GM23338 (cell line): ENCODE measurements at regions not wholly inside any gene's neighbourhood (a gene's known extent, or its start where the extent isn't known, plus 50 kb on each side); places are given as distances from the start of the nearest gene placed in this dataset.

Source experiments
- ATAC-seq: fragments of 200-7000 bp; cut with Tn5 transposase; 3 replicates; pipeline ENCODE4 v1.9.1; 2020
- DNase-seq: peaks from one replicate; pipeline ENCODE4 v3.0.0-alpha.2; 2015; ENCODE audit warnings: low spot score
- H2AFZ ChIP-seq: fragments of 200-600 bp; sonication (generic); 2 replicates; pipeline ENCODE4 v1.8.0; 2016; ENCODE audit warnings: antibody characterized with exemption, mild to moderate bottlenecking, moderate library complexity
- H3F3A ChIP-seq: fragments of 200-600 bp; sonication (generic); replicated peaks from 2 replicates; pipeline ENCODE4 v1.8.0; 2017; ENCODE audit warnings: antibody characterized with exemption, mixed run types, low read depth
- H3K27ac ChIP-seq: fragments of 200-600 bp; sonication (generic); 2 replicates; pipeline ENCODE4 v1.6.1; 2016; ENCODE audit warnings: low read depth
- H3K27me3 ChIP-seq: fragments of 200-600 bp; sonication (generic); 2 replicates; pipeline ENCODE4 v1.8.0; 2016; ENCODE audit warnings: mild to moderate bottlenecking, mixed run types, moderate library complexity; ENCODE audit not compliant: insufficient read depth
- H3K36me3 ChIP-seq: fragments of 200-600 bp; sonication (generic); 2 replicates; pipeline ENCODE4 v1.8.0; 2016; ENCODE audit warnings: mild to moderate bottlenecking; ENCODE audit not compliant: insufficient read depth
- H3K4me1 ChIP-seq: fragments of 200-600 bp; sonication (generic); 2 replicates; pipeline ENCODE4 v1.8.0; 2016; ENCODE audit warnings: mild to moderate bottlenecking, moderate library complexity; ENCODE audit not compliant: insufficient read depth
- H3K4me2 ChIP-seq: fragments of 200-600 bp; sonication (generic); 2 replicates; pipeline ENCODE4 v1.7.1; 2017; ENCODE audit warnings: mixed run types
- H3K4me3 ChIP-seq: fragments of 200-600 bp; sonication (generic); 2 replicates; pipeline ENCODE4 v1.6.1; 2016; ENCODE audit warnings: mixed run types
- H3K79me2 ChIP-seq: fragments of 200-600 bp; sonication (generic); replicated peaks from 2 replicates; pipeline ENCODE4 v1.8.0; 2017; ENCODE audit warnings: mild to moderate bottlenecking; ENCODE audit not compliant: insufficient read depth
- H3K9me2 ChIP-seq: fragments of 200-600 bp; sonication (generic); 2 replicates; pipeline ENCODE4 v1.8.0; 2017; ENCODE audit not compliant: insufficient read depth
- H4K20me1 ChIP-seq: fragments of 200-600 bp; sonication (generic); replicated peaks from 2 replicates; pipeline ENCODE4 v1.8.0; 2017; ENCODE audit warnings: mild to moderate bottlenecking; ENCODE audit not compliant: insufficient read depth
- H3K27ac Mint-ChIP-seq: 2 replicates; pipeline ENCODE4 v1.8.0; 2020; ENCODE audit warnings: inconsistent platforms, mild to moderate bottlenecking, moderate library complexity, mixed read lengths
- H3K27me3 Mint-ChIP-seq: 3 replicates; pipeline ENCODE4 v1.8.0; 2022; ENCODE audit warnings: low read depth, mild to moderate bottlenecking, moderate library complexity, mixed read lengths, inconsistent platforms; ENCODE audit not compliant: insufficient read depth, poor library complexity
- H3K36me3 Mint-ChIP-seq: 3 replicates; pipeline ENCODE4 v1.8.0; 2021; ENCODE audit warnings: low read depth, mild to moderate bottlenecking, inconsistent platforms, moderate library complexity, mixed read lengths
- H3K4me1 Mint-ChIP-seq: 3 replicates; pipeline ENCODE4 v1.8.0; 2020; ENCODE audit warnings: mild to moderate bottlenecking, inconsistent platforms, mixed read lengths
- H3K4me3 Mint-ChIP-seq: 3 replicates; pipeline ENCODE4 v1.8.0; 2021; ENCODE audit warnings: moderate library complexity, mild to moderate bottlenecking, inconsistent platforms, mixed read lengths
- H3K9me3 Mint-ChIP-seq: 3 replicates; pipeline ENCODE4 v1.8.0; 2020; ENCODE audit warnings: moderate library complexity, mild to moderate bottlenecking, inconsistent platforms, mixed read lengths
- CREB1 ChIP-seq: fragments of 250-450 bp; sonication (Bioruptor Pico); IDR thresholded peaks from 2 replicates; pipeline ENCODE4 v1.5.0; 2020; ENCODE audit warnings: low read depth, mild to moderate bottlenecking, moderate library complexity
- EZH2 ChIP-seq: fragments of 200-600 bp; sonication (generic); IDR thresholded peaks from one replicate; pipeline ENCODE4 v1.8.0; 2017; ENCODE audit warnings: antibody characterized with exemption, mild to moderate bottlenecking, low read depth; ENCODE audit not compliant: unreplicated experiment
- EZH2phosphoT487 ChIP-seq: fragments of 200-600 bp; sonication (generic); IDR thresholded peaks from one replicate; pipeline ENCODE4 v1.8.1; 2018; ENCODE audit warnings: antibody characterized with exemption; ENCODE audit not compliant: unreplicated experiment
- JUNB ChIP-seq: IDR thresholded peaks from one replicate; pipeline ENCODE4 v1.6.1; 2016; ENCODE audit warnings: antibody characterized with exemption; ENCODE audit not compliant: unreplicated experiment
- NANOG ChIP-seq: IDR thresholded peaks from 2 replicates; pipeline ENCODE4 v1.6.1; 2016; ENCODE audit warnings: antibody characterized with exemption, borderline replicate concordance
- POLR2AphosphoS5 ChIP-seq: IDR thresholded peaks from 2 replicates; pipeline ENCODE4 v1.6.1; 2016; ENCODE audit warnings: antibody characterized with exemption, low read depth
- STAT1 ChIP-seq: IDR thresholded peaks from one replicate; pipeline ENCODE4 v1.6.1; 2016; ENCODE audit warnings: antibody characterized with exemption; ENCODE audit not compliant: unreplicated experiment
- ZNF114 ChIP-seq: fragments of 250-450 bp; sonication (Bioruptor Pico); IDR thresholded peaks from 2 replicates; pipeline ENCODE4 v1.5.0; 2020; ENCODE audit warnings: mild to moderate bottlenecking, moderate library complexity
- ZNF331 ChIP-seq: fragments of 250-450 bp; sonication (Bioruptor Pico); IDR thresholded peaks from 2 replicates; pipeline ENCODE4 v1.5.0; 2020; ENCODE audit warnings: low read depth, mild to moderate bottlenecking, moderate library complexity
- TF ChIP-seq, protein P1 (sequence below): fragments of 250-450 bp; sonication (Bioruptor Pico); IDR thresholded peaks from 2 replicates; pipeline ENCODE4 v1.5.0; 2020; ENCODE audit warnings: mild to moderate bottlenecking, moderate library complexity
- TF ChIP-seq, protein P2 (sequence below): IDR thresholded peaks from one replicate; pipeline ENCODE4 v1.6.1; 2018; ENCODE audit warnings: antibody characterized with exemption; ENCODE audit not compliant: unreplicated experiment
- TF ChIP-seq, protein P3 (sequence below), 2 experiments: fragments of 200-600 bp in 1 of 2; sonication (generic) in 1 of 2; conservative IDR thresholded peaks; 2 replicates each; pipeline versions ENCODE4 v1.5.1 to v1.6.1; 2016 to 2017; ENCODE audit warnings: antibody characterized with exemption in 2 of 2, low read depth in 2 of 2, mild to moderate bottlenecking in 2 of 2, moderate library complexity in 1 of 2
- TF ChIP-seq, protein P4 (sequence below): IDR thresholded peaks from 2 replicates; pipeline ENCODE4 v1.6.1; 2016; ENCODE audit warnings: antibody characterized with exemption

DNA sequence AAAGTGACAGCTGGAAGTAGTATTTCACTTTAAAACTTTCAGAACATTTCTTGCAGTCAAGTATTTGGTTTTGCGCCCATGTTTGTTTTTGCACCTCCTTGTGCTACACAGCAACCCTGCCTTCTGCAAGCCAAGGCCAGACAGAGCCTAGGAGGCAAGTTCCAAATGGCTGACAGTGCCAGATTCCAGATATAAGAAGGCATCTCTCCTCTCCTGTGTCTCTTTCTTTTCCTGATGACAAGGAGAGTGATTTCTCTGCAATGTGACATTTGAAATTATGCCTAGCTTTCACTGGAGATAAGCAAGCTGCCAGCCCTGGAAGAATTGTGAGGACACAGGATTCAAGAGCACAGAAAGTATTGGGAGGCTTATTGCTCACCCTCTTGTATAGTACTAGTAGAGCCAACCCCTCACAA lies 149.1 kb upstream of the TENT5A start:
- peaks cover 10% of the 10 kb centered on the region; the same call in 1 of the 2 replicates for H3K9me2 ChIP-seq
- H3F3A ChIP-seq: no peaks in the 10 kb centered on the region
- no peak overlapping the region for H3K4me3 ChIP-seq
- Mint-ChIP-seq H3K4me3 (no peak overlapping the region), H3K27ac (no peak overlapping the region), H3K9me3 (peaks cover 8% of the 10 kb centered on the region; the same call in 2 of the 3 replicates), H3K27me3 (no peaks in the 10 kb centered on the region), H3K36me3 (no peaks in the 10 kb centered on the region), H3K4me1 (peaks cover 15% of the 10 kb centered on the region)
- no peak for DNase-seq
- no peaks in the 10 kb centered on the region for H3K36me3 ChIP-seq
- H2AFZ ChIP-seq: no peak overlapping the region
- H4K20me1 ChIP-seq: no peaks in the 10 kb centered on the region
- no peak overlapping the region for H3K4me2 ChIP-seq
- H3K27me3 ChIP-seq: no peaks in the 10 kb centered on the region
- H3K79me2 ChIP-seq: no peaks in the 10 kb centered on the region
- peaks cover 12% of the 10 kb centered on the region for H3K4me1 ChIP-seq
- no peak for ATAC-seq
- TF ChIP-seq, protein P1, sequence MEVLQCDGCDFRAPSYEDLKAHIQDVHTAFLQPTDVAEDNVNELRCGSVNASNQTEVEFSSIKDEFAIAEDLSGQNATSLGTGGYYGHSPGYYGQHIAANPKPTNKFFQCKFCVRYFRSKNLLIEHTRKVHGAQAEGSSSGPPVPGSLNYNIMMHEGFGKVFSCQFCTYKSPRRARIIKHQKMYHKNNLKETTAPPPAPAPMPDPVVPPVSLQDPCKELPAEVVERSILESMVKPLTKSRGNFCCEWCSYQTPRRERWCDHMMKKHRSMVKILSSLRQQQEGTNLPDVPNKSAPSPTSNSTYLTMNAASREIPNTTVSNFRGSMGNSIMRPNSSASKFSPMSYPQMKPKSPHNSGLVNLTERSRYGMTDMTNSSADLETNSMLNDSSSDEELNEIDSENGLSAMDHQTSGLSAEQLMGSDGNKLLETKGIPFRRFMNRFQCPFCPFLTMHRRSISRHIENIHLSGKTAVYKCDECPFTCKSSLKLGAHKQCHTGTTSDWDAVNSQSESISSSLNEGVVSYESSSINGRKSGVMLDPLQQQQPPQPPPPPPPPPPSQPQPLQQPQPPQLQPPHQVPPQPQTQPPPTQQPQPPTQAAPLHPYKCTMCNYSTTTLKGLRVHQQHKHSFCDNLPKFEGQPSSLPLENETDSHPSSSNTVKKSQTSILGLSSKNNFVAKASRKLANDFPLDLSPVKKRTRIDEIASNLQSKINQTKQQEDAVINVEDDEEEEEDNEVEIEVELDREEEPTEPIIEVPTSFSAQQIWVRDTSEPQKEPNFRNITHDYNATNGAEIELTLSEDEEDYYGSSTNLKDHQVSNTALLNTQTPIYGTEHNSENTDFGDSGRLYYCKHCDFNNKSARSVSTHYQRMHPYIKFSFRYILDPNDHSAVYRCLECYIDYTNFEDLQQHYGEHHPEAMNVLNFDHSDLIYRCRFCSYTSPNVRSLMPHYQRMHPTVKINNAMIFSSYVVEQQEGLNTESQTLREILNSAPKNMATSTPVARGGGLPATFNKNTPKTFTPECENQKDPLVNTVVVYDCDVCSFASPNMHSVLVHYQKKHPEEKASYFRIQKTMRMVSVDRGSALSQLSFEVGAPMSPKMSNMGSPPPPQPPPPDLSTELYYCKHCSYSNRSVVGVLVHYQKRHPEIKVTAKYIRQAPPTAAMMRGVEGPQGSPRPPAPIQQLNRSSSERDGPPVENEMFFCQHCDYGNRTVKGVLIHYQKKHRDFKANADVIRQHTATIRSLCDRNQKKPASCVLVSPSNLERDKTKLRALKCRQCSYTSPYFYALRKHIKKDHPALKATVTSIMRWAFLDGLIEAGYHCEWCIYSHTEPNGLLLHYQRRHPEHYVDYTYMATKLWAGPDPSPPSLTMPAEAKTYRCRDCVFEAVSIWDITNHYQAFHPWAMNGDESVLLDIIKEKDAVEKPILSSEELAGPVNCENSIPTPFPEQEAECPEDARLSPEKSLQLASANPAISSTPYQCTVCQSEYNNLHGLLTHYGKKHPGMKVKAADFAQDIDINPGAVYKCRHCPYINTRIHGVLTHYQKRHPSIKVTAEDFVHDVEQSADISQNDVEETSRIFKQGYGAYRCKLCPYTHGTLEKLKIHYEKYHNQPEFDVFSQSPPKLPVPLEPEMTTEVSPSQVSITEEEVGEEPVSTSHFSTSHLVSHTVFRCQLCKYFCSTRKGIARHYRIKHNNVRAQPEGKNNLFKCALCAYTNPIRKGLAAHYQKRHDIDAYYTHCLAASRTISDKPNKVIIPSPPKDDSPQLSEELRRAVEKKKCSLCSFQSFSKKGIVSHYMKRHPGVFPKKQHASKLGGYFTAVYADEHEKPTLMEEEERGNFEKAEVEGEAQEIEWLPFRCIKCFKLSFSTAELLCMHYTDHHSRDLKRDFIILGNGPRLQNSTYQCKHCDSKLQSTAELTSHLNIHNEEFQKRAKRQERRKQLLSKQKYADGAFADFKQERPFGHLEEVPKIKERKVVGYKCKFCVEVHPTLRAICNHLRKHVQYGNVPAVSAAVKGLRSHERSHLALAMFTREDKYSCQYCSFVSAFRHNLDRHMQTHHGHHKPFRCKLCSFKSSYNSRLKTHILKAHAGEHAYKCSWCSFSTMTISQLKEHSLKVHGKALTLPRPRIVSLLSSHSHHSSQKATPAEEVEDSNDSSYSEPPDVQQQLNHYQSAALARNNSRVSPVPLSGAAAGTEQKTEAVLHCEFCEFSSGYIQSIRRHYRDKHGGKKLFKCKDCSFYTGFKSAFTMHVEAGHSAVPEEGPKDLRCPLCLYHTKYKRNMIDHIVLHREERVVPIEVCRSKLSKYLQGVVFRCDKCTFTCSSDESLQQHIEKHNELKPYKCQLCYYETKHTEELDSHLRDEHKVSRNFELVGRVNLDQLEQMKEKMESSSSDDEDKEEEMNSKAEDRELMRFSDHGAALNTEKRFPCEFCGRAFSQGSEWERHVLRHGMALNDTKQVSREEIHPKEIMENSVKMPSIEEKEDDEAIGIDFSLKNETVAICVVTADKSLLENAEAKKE (CRISPR knock-in tag): no peak
- TF ChIP-seq STAT1 (no peak), EZH2phosphoT487 (no peak), POLR2AphosphoS5 (no peak), CREB1 (CRISPR knock-in tag) (no peak), ZNF331 (CRISPR knock-in tag) (no peak), EZH2 (no peak), NANOG (no peak), JUNB (no peak), ZNF114 (CRISPR knock-in tag) (no peak)
- TF ChIP-seq, protein P2, sequence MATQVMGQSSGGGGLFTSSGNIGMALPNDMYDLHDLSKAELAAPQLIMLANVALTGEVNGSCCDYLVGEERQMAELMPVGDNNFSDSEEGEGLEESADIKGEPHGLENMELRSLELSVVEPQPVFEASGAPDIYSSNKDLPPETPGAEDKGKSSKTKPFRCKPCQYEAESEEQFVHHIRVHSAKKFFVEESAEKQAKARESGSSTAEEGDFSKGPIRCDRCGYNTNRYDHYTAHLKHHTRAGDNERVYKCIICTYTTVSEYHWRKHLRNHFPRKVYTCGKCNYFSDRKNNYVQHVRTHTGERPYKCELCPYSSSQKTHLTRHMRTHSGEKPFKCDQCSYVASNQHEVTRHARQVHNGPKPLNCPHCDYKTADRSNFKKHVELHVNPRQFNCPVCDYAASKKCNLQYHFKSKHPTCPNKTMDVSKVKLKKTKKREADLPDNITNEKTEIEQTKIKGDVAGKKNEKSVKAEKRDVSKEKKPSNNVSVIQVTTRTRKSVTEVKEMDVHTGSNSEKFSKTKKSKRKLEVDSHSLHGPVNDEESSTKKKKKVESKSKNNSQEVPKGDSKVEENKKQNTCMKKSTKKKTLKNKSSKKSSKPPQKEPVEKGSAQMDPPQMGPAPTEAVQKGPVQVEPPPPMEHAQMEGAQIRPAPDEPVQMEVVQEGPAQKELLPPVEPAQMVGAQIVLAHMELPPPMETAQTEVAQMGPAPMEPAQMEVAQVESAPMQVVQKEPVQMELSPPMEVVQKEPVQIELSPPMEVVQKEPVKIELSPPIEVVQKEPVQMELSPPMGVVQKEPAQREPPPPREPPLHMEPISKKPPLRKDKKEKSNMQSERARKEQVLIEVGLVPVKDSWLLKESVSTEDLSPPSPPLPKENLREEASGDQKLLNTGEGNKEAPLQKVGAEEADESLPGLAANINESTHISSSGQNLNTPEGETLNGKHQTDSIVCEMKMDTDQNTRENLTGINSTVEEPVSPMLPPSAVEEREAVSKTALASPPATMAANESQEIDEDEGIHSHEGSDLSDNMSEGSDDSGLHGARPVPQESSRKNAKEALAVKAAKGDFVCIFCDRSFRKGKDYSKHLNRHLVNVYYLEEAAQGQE: no peak
- TF ChIP-seq, protein P3, sequence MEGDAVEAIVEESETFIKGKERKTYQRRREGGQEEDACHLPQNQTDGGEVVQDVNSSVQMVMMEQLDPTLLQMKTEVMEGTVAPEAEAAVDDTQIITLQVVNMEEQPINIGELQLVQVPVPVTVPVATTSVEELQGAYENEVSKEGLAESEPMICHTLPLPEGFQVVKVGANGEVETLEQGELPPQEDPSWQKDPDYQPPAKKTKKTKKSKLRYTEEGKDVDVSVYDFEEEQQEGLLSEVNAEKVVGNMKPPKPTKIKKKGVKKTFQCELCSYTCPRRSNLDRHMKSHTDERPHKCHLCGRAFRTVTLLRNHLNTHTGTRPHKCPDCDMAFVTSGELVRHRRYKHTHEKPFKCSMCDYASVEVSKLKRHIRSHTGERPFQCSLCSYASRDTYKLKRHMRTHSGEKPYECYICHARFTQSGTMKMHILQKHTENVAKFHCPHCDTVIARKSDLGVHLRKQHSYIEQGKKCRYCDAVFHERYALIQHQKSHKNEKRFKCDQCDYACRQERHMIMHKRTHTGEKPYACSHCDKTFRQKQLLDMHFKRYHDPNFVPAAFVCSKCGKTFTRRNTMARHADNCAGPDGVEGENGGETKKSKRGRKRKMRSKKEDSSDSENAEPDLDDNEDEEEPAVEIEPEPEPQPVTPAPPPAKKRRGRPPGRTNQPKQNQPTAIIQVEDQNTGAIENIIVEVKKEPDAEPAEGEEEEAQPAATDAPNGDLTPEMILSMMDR (conservative IDR thresholded peaks at IDR 0.05; ENCODE audit: low read depth in 2 of 2): no peak
- TF ChIP-seq, protein P4, sequence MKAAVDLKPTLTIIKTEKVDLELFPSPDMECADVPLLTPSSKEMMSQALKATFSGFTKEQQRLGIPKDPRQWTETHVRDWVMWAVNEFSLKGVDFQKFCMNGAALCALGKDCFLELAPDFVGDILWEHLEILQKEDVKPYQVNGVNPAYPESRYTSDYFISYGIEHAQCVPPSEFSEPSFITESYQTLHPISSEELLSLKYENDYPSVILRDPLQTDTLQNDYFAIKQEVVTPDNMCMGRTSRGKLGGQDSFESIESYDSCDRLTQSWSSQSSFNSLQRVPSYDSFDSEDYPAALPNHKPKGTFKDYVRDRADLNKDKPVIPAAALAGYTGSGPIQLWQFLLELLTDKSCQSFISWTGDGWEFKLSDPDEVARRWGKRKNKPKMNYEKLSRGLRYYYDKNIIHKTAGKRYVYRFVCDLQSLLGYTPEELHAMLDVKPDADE: no peak
- H3K27ac ChIP-seq: no peak overlapping the region
